ENCODE measurements at regions not wholly inside any gene's neighbourhood (a gene's known extent, or its start where the extent isn't known, plus 50 kb on each side); places are given as distances from the start of the nearest gene placed in this dataset.
"Not testable (repeated sequence)": the region's sequence is repeated elsewhere in the genome, so short reads cannot be mapped to it uniquely, and the experiment has no call there.

GRCh38 chr17:26936645-26937044 lies 357.3 kb upstream of the WSB1 start:
- H3K4me2 ChIP-seq; H4K20me1 ChIP-seq (ENCODE audit: insufficient read depth); CTCF ChIA-PET; H3K36me3 ChIP-seq (replicated peaks in 1 of 2; ENCODE audit: control insufficient read depth in 1 of 2, insufficient read depth in 2 of 2, low read length in 1 of 2); DNase-seq; H3K79me2 ChIP-seq (ENCODE audit: insufficient read depth); H2AFZ ChIP-seq (ENCODE audit: low read depth); POLR2A ChIA-PET; H3F3A ChIP-seq (replicated peaks; ENCODE audit: insufficient read depth); H3K27me3 ChIP-seq (ENCODE audit: insufficient read depth); H3K9ac ChIP-seq; H3K4me3 ChIP-seq (ENCODE audit: low read depth in 2 of 2, low read length in 1 of 2); H3K9me3 ChIP-seq; H3K4me1 ChIP-seq (ENCODE audit: control insufficient read depth in 1 of 2, insufficient read depth in 2 of 2, low read depth in 1 of 2, low read length in 1 of 2); H3K27ac ChIP-seq (ENCODE audit: low read depth in 2 of 2, low read length in 1 of 2); H3K9me2 ChIP-seq: not testable (repeated sequence)
- 28% methylated on average over 4 of the region's 4 CpGs for WGBS (ENCODE audit: low lambda C conversion rate)

DNA sequence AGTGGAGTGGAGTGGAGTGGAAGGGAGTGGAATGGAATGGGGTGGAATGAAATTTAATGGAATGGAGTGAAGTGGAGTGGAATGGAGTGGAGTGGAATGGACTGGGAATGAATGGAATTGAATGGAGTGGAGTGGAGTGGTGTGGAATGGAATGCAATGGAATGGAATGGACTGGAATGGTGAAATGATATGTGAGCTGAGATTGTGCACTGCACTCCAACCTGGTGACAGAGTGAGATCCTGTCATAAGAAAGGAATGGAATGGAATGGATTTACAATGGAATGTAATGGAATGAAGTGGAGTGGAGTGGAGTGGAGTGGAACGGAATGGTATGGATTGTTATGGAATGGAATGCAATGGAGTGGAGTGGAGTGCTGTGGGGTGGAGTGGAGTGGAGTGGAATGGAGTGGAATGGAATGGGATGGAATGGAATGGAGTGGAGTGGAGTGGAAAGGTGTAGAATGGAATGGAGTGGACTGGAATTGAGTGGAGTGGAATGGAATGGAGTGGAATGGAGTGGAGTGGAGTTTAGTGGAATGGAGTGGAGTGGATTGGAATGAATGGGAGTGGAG lies 356.1 kb upstream of the WSB1 start:
- CTCF ChIA-PET; H2AFZ ChIP-seq (ENCODE audit: low read depth); H3K4me3 ChIP-seq (ENCODE audit: low read depth in 2 of 2, low read length in 1 of 2); H3K27ac ChIP-seq (ENCODE audit: low read depth in 2 of 2, low read length in 1 of 2); POLR2A ChIA-PET; H4K20me1 ChIP-seq (ENCODE audit: insufficient read depth); H3K36me3 ChIP-seq (replicated peaks in 1 of 2; ENCODE audit: control insufficient read depth in 1 of 2, insufficient read depth in 2 of 2, low read length in 1 of 2); H3K4me2 ChIP-seq; H3K79me2 ChIP-seq (ENCODE audit: insufficient read depth); H3F3A ChIP-seq (replicated peaks; ENCODE audit: insufficient read depth); H3K9me3 ChIP-seq; DNase-seq; H3K27me3 ChIP-seq (ENCODE audit: insufficient read depth); H3K9me2 ChIP-seq; H3K4me1 ChIP-seq (ENCODE audit: control insufficient read depth in 1 of 2, insufficient read depth in 2 of 2, low read depth in 1 of 2, low read length in 1 of 2); H3K9ac ChIP-seq: not testable (repeated sequence)
- WGBS (ENCODE audit: low lambda C conversion rate) = 4% methylated on average over 1 of the region's 1 CpG

- CTCF ChIA-PET; H3K9ac ChIP-seq; H3K27ac ChIP-seq (ENCODE audit: low read depth in 2 of 2, low read length in 1 of 2); POLR2A ChIA-PET; H3F3A ChIP-seq (replicated peaks; ENCODE audit: insufficient read depth); H2AFZ ChIP-seq (ENCODE audit: low read depth); H4K20me1 ChIP-seq (ENCODE audit: insufficient read depth); H3K9me2 ChIP-seq; DNase-seq; H3K79me2 ChIP-seq (ENCODE audit: insufficient read depth); H3K4me2 ChIP-seq; H3K27me3 ChIP-seq (ENCODE audit: insufficient read depth); H3K9me3 ChIP-seq; H3K4me3 ChIP-seq (ENCODE audit: low read depth in 2 of 2, low read length in 1 of 2); H3K4me1 ChIP-seq (ENCODE audit: control insufficient read depth in 1 of 2, insufficient read depth in 2 of 2, low read depth in 1 of 2, low read length in 1 of 2); H3K36me3 ChIP-seq (replicated peaks in 1 of 2; ENCODE audit: control insufficient read depth in 1 of 2, insufficient read depth in 2 of 2, low read length in 1 of 2): not testable (repeated sequence)
- 21% methylated on average over 8 of the region's 8 CpGs for WGBS (ENCODE audit: low lambda C conversion rate)
Measured at GRCh38 chr17:26939755-26940154, 354.2 kb upstream of the WSB1 start.

GRCh38 chr17:26940587-26940986 lies 353.3 kb upstream of the WSB1 start:
- H3K4me3 ChIP-seq (ENCODE audit: low read depth in 2 of 2, low read length in 1 of 2); H3K4me1 ChIP-seq (ENCODE audit: control insufficient read depth in 1 of 2, insufficient read depth in 2 of 2, low read depth in 1 of 2, low read length in 1 of 2); H3F3A ChIP-seq (replicated peaks; ENCODE audit: insufficient read depth); H2AFZ ChIP-seq (ENCODE audit: low read depth); H3K36me3 ChIP-seq (replicated peaks in 1 of 2; ENCODE audit: control insufficient read depth in 1 of 2, insufficient read depth in 2 of 2, low read length in 1 of 2); H3K27me3 ChIP-seq (ENCODE audit: insufficient read depth); H3K79me2 ChIP-seq (ENCODE audit: insufficient read depth); H4K20me1 ChIP-seq (ENCODE audit: insufficient read depth); H3K27ac ChIP-seq (ENCODE audit: low read depth in 2 of 2, low read length in 1 of 2); H3K4me2 ChIP-seq; H3K9me2 ChIP-seq; POLR2A ChIA-PET; H3K9me3 ChIP-seq; CTCF ChIA-PET; H3K9ac ChIP-seq; DNase-seq: not testable (repeated sequence)
- 3% methylated on average over 2 of the region's 2 CpGs for WGBS (ENCODE audit: low lambda C conversion rate)

Measured in SK-N-SH (cell line).